ENCODE measurements at regions not wholly inside any gene's neighbourhood (a gene's known extent, or its start where the extent isn't known, plus 50 kb on each side); places are given as distances from the start of the nearest gene placed in this dataset.

DNA sequence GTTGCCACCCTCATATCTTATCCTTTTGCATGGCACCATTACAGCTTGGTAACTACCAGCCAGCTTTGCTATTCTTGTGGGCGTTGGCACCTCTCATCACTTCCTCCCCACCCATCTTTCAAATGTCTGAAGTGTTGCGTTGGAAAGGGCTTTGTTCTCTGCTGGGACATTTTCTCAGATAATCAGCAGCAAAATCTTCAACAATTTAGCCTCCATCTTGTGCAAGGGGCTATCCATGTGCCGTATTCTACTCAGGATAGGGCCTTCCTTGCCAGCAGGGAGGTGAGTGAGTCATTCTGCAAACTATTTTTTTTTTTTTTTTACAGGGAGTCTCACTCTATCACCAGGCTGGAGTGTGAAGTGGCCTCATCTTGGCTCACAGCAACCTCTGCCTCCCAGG, 62.1 kb upstream of the NUDT12 start:
- TF ChIP-seq, protein P1, sequence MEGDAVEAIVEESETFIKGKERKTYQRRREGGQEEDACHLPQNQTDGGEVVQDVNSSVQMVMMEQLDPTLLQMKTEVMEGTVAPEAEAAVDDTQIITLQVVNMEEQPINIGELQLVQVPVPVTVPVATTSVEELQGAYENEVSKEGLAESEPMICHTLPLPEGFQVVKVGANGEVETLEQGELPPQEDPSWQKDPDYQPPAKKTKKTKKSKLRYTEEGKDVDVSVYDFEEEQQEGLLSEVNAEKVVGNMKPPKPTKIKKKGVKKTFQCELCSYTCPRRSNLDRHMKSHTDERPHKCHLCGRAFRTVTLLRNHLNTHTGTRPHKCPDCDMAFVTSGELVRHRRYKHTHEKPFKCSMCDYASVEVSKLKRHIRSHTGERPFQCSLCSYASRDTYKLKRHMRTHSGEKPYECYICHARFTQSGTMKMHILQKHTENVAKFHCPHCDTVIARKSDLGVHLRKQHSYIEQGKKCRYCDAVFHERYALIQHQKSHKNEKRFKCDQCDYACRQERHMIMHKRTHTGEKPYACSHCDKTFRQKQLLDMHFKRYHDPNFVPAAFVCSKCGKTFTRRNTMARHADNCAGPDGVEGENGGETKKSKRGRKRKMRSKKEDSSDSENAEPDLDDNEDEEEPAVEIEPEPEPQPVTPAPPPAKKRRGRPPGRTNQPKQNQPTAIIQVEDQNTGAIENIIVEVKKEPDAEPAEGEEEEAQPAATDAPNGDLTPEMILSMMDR (IDR thresholded peaks at IDR 0.05; ENCODE audit: insufficient read depth, low read depth, low read length): no peak
- no peak for TF ChIP-seq EZH2 (IDR thresholded peaks at IDR 0.05; ENCODE audit: insufficient read depth, low read length)

Data from astrocyte (in vitro differentiated cells and primary cell).